ENCODE measurements at regions not wholly inside any gene's neighbourhood (a gene's known extent, or its start where the extent isn't known, plus 50 kb on each side); places are given as distances from the start of the nearest gene placed in this dataset.

GRCh38 chr6:134712311-134712710 lies 237.6 kb downstream of the ALDH8A1 start:
- TF ChIP-seq CTCF (IDR thresholded peaks at IDR 0.05 in 8 of 11, conservative IDR thresholded peaks at IDR 0.05 in 3 of 11), result no peak
- TF ChIP-seq POLR2AphosphoS5 (IDR thresholded peaks at IDR 0.05), result no peak

Data from spleen (tissue), 7 donors.